ENCODE measurements at regions not wholly inside any gene's neighbourhood (a gene's known extent, or its start where the extent isn't known, plus 50 kb on each side); places are given as distances from the start of the nearest gene placed in this dataset.

GRCh38 chr11:116413301-116414242, 359.2 kb downstream of the BUD13 start:
- no peak for DNase-seq (ENCODE audit: low read depth in 2 of 2)

GRCh38 chr11:116412118-116412889, 360.5 kb downstream of the BUD13 start:
- DNase-seq (ENCODE audit: low read depth in 2 of 2), result no peak

- DNase-seq (ENCODE audit: low read depth in 2 of 2), result no peak
Observed at GRCh38 chr11:116409238-116409637, 363.5 kb downstream of the BUD13 start.

GRCh38 chr11:116406042-116406441, 366.7 kb downstream of the BUD13 start:
- no peak for DNase-seq (ENCODE audit: low read depth in 2 of 2)

- DNase-seq (ENCODE audit: low read depth in 2 of 2), result no peak
Observed at GRCh38 chr11:116404462-116404798, 368.4 kb downstream of the BUD13 start.

GRCh38 chr11:116403794-116404461, 368.9 kb downstream of the BUD13 start:
- DNase-seq (ENCODE audit: low read depth in 2 of 2), result no peak

- no peak for DNase-seq (ENCODE audit: low read depth in 2 of 2)
Observed at GRCh38 chr11:116400081-116400480, 372.7 kb downstream of the BUD13 start.

GRCh38 chr11:116397602-116398084, 375.1 kb downstream of the BUD13 start:
- no peak for DNase-seq (ENCODE audit: low read depth in 2 of 2)

GRCh38 chr11:116396331-116396730, 376.5 kb downstream of the BUD13 start:
- DNase-seq (ENCODE audit: low read depth in 2 of 2), result no peak

GRCh38 chr11:116394022-116394421, 378.8 kb downstream of the BUD13 start:
- DNase-seq (ENCODE audit: low read depth in 2 of 2), result no peak

- no peak for DNase-seq (ENCODE audit: low read depth in 2 of 2)
Observed at GRCh38 chr11:116390963-116391362, 381.8 kb downstream of the BUD13 start.

- DNase-seq (ENCODE audit: low read depth in 2 of 2), result no peak
Observed at GRCh38 chr11:116388146-116388545, 384.6 kb downstream of the BUD13 start.

GRCh38 chr11:116387641-116388040, 385.1 kb downstream of the BUD13 start:
- no peak for DNase-seq (ENCODE audit: low read depth in 2 of 2)

- DNase-seq (ENCODE audit: low read depth in 2 of 2), result no peak
Observed at GRCh38 chr11:116386118-116386699, 386.6 kb downstream of the BUD13 start.

GRCh38 chr11:116384876-116385275, 387.9 kb downstream of the BUD13 start:
- no peak for DNase-seq (ENCODE audit: low read depth in 2 of 2)

- no peak for DNase-seq (ENCODE audit: low read depth in 2 of 2)
Observed at GRCh38 chr11:116384407-116384806, 388.4 kb downstream of the BUD13 start.

- no peak for DNase-seq (ENCODE audit: low read depth in 2 of 2)
Observed at GRCh38 chr11:116379185-116379828, 393.5 kb downstream of the BUD13 start.

GRCh38 chr11:116376547-116376946, 396.2 kb downstream of the BUD13 start:
- no peak for DNase-seq (ENCODE audit: low read depth in 2 of 2)

GRCh38 chr11:116376054-116376453, 396.7 kb downstream of the BUD13 start:
- DNase-seq (ENCODE audit: low read depth in 2 of 2), result no peak

- no peak for DNase-seq (ENCODE audit: low read depth in 2 of 2)
Observed at GRCh38 chr11:116375221-116375620, 397.6 kb downstream of the BUD13 start.

- no peak for DNase-seq (ENCODE audit: low read depth in 2 of 2)
Observed at GRCh38 chr11:116374085-116374484, 398.7 kb downstream of the BUD13 start.
